WTC11 (cell line): ENCODE measurements at regions not wholly inside any gene's neighbourhood (a gene's known extent, or its start where the extent isn't known, plus 50 kb on each side); places are given as distances from the start of the nearest gene placed in this dataset.

Source experiments
- JUN ChIP-seq: sonication (generic); formaldehyde crosslinking; IDR thresholded peaks from 2 replicates; pipeline ENCODE4 v1.8.0; 2023; ENCODE audit warnings: mild to moderate bottlenecking, missing genetic modification reagents
- NFYB ChIP-seq: sonication (generic); formaldehyde crosslinking; conservative IDR thresholded peaks from 2 replicates; pipeline ENCODE4 v1.8.0; 2022; ENCODE audit warnings: low read depth, missing genetic modification reagents
- TCF7 ChIP-seq: sonication (generic); formaldehyde crosslinking; IDR thresholded peaks from 2 replicates; pipeline ENCODE4 v1.8.0; 2022; ENCODE audit warnings: mild to moderate bottlenecking, low read depth, missing genetic modification reagents, moderate library complexity
- TEAD4 ChIP-seq: sonication (generic); formaldehyde crosslinking; IDR thresholded peaks from 2 replicates; pipeline ENCODE4 v1.8.0; 2022; ENCODE audit warnings: mild to moderate bottlenecking, missing genetic modification reagents
- TP53 ChIP-seq: sonication (generic); formaldehyde crosslinking; IDR thresholded peaks from 2 replicates; pipeline ENCODE4 v1.8.1; 2023; ENCODE audit warnings: mild to moderate bottlenecking, missing genetic modification reagents
- TF ChIP-seq, protein P1 (sequence below): fragments of 200-600 bp; IDR thresholded peaks from 2 replicates; pipeline ENCODE4 v1.8.0; 2022; ENCODE audit warnings: antibody characterized with exemption
- TF ChIP-seq, protein P2 (sequence below): sonication (generic); formaldehyde crosslinking; conservative IDR thresholded peaks from 2 replicates; pipeline ENCODE4 v1.8.1; 2022; ENCODE audit warnings: mild to moderate bottlenecking, missing genetic modification reagents
- TF ChIP-seq, protein P3 (sequence below): sonication (generic); formaldehyde crosslinking; IDR thresholded peaks from 2 replicates; pipeline ENCODE4 v1.8.1; 2022; ENCODE audit warnings: low read depth, mild to moderate bottlenecking, moderate library complexity, missing genetic modification reagents, borderline replicate concordance
- TF ChIP-seq, protein P4 (sequence below): sonication (generic); formaldehyde crosslinking; IDR thresholded peaks from 2 replicates; pipeline ENCODE4 v1.8.0; 2022; ENCODE audit warnings: mild to moderate bottlenecking, missing genetic modification reagents
- TF ChIP-seq, protein P5 (sequence below): sonication (generic); formaldehyde crosslinking; IDR thresholded peaks from 2 replicates; pipeline ENCODE4 v1.8.0; 2022; ENCODE audit warnings: mild to moderate bottlenecking, missing genetic modification reagents
- TF ChIP-seq, protein P6 (sequence below): sonication (generic); formaldehyde crosslinking; IDR thresholded peaks from 2 replicates; pipeline ENCODE4 v1.8.1; 2023; ENCODE audit warnings: mild to moderate bottlenecking, missing genetic modification reagents, moderate library complexity
- TF ChIP-seq, protein P7 (sequence below): sonication (generic); formaldehyde crosslinking; IDR thresholded peaks from 2 replicates; pipeline ENCODE4 v1.8.1; 2023; ENCODE audit warnings: mild to moderate bottlenecking, missing genetic modification reagents, borderline replicate concordance
- TF ChIP-seq, protein P8 (sequence below): fragments of 250-450 bp; sonication (Bioruptor Pico); IDR thresholded peaks from 2 replicates; pipeline ENCODE4 v2.1.2; 2022; ENCODE audit warnings: mild to moderate bottlenecking, moderate library complexity

DNA sequence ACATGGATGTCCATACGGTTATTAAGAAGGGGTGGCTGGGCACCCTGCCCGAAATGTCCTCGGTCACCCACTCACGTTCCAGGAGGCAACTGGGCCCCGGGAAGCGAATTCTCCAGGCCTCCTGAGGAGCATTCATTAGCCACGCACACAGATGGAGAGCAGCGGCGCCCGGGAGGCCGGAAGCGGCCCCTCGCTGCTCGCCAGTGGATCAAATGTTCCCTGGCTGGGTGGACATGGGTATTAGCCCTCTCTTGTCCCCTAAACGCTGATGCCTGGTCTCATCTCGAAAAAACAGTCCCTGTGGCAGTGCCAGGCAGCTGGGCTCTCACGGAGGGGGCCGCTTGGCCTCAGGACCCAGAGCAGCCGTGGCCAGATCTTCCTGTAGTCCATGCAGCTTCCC lies 59.0 kb upstream of the DLK1 start:
- TF ChIP-seq, protein P1, sequence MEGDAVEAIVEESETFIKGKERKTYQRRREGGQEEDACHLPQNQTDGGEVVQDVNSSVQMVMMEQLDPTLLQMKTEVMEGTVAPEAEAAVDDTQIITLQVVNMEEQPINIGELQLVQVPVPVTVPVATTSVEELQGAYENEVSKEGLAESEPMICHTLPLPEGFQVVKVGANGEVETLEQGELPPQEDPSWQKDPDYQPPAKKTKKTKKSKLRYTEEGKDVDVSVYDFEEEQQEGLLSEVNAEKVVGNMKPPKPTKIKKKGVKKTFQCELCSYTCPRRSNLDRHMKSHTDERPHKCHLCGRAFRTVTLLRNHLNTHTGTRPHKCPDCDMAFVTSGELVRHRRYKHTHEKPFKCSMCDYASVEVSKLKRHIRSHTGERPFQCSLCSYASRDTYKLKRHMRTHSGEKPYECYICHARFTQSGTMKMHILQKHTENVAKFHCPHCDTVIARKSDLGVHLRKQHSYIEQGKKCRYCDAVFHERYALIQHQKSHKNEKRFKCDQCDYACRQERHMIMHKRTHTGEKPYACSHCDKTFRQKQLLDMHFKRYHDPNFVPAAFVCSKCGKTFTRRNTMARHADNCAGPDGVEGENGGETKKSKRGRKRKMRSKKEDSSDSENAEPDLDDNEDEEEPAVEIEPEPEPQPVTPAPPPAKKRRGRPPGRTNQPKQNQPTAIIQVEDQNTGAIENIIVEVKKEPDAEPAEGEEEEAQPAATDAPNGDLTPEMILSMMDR, result no peak
- TF ChIP-seq, protein P2, sequence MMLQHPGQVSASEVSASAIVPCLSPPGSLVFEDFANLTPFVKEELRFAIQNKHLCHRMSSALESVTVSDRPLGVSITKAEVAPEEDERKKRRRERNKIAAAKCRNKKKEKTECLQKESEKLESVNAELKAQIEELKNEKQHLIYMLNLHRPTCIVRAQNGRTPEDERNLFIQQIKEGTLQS, result no peak
- TF ChIP-seq, protein P3, sequence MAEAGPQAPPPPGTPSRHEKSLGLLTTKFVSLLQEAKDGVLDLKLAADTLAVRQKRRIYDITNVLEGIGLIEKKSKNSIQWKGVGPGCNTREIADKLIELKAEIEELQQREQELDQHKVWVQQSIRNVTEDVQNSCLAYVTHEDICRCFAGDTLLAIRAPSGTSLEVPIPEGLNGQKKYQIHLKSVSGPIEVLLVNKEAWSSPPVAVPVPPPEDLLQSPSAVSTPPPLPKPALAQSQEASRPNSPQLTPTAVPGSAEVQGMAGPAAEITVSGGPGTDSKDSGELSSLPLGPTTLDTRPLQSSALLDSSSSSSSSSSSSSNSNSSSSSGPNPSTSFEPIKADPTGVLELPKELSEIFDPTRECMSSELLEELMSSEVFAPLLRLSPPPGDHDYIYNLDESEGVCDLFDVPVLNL (CRISPR knock-in tag), result no peak
- TF ChIP-seq, protein P4, sequence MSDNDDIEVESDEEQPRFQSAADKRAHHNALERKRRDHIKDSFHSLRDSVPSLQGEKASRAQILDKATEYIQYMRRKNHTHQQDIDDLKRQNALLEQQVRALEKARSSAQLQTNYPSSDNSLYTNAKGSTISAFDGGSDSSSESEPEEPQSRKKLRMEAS (CRISPR knock-in tag), result no peak
- TF ChIP-seq, protein P5, sequence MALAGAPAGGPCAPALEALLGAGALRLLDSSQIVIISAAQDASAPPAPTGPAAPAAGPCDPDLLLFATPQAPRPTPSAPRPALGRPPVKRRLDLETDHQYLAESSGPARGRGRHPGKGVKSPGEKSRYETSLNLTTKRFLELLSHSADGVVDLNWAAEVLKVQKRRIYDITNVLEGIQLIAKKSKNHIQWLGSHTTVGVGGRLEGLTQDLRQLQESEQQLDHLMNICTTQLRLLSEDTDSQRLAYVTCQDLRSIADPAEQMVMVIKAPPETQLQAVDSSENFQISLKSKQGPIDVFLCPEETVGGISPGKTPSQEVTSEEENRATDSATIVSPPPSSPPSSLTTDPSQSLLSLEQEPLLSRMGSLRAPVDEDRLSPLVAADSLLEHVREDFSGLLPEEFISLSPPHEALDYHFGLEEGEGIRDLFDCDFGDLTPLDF (CRISPR knock-in tag), result no peak
- TF ChIP-seq, protein P6, sequence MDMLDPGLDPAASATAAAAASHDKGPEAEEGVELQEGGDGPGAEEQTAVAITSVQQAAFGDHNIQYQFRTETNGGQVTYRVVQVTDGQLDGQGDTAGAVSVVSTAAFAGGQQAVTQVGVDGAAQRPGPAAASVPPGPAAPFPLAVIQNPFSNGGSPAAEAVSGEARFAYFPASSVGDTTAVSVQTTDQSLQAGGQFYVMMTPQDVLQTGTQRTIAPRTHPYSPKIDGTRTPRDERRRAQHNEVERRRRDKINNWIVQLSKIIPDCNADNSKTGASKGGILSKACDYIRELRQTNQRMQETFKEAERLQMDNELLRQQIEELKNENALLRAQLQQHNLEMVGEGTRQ (CRISPR knock-in tag), result no peak
- TF ChIP-seq TP53 (CRISPR knock-in tag) (no peak), TCF7 (CRISPR knock-in tag) (no peak), NFYB (no peak), JUN (no peak), TEAD4 (CRISPR knock-in tag) (no peak)
- TF ChIP-seq, protein P7, sequence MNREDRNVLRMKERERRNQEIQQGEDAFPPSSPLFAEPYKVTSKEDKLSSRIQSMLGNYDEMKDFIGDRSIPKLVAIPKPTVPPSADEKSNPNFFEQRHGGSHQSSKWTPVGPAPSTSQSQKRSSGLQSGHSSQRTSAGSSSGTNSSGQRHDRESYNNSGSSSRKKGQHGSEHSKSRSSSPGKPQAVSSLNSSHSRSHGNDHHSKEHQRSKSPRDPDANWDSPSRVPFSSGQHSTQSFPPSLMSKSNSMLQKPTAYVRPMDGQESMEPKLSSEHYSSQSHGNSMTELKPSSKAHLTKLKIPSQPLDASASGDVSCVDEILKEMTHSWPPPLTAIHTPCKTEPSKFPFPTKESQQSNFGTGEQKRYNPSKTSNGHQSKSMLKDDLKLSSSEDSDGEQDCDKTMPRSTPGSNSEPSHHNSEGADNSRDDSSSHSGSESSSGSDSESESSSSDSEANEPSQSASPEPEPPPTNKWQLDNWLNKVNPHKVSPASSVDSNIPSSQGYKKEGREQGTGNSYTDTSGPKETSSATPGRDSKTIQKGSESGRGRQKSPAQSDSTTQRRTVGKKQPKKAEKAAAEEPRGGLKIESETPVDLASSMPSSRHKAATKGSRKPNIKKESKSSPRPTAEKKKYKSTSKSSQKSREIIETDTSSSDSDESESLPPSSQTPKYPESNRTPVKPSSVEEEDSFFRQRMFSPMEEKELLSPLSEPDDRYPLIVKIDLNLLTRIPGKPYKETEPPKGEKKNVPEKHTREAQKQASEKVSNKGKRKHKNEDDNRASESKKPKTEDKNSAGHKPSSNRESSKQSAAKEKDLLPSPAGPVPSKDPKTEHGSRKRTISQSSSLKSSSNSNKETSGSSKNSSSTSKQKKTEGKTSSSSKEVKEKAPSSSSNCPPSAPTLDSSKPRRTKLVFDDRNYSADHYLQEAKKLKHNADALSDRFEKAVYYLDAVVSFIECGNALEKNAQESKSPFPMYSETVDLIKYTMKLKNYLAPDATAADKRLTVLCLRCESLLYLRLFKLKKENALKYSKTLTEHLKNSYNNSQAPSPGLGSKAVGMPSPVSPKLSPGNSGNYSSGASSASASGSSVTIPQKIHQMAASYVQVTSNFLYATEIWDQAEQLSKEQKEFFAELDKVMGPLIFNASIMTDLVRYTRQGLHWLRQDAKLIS (CRISPR knock-in tag), result no peak
- TF ChIP-seq, protein P8, sequence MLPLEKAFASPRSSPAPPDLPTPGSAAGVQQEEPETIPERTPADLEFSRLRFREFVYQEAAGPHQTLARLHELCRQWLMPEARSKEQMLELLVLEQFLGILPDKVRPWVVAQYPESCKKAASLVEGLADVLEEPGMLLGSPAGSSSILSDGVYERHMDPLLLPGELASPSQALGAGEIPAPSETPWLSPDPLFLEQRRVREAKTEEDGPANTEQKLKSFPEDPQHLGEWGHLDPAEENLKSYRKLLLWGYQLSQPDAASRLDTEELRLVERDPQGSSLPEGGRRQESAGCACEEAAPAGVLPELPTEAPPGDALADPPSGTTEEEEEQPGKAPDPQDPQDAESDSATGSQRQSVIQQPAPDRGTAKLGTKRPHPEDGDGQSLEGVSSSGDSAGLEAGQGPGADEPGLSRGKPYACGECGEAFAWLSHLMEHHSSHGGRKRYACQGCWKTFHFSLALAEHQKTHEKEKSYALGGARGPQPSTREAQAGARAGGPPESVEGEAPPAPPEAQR (CRISPR knock-in tag), result no peak
